CD8-positive, alpha-beta memory T cell (primary cell): ENCODE measurements at regions not wholly inside any gene's neighbourhood (a gene's known extent, or its start where the extent isn't known, plus 50 kb on each side); places are given as distances from the start of the nearest gene placed in this dataset.

ENCODE experiments used
- CTCF ChIA-PET: fragments of 350-600 bp; sonication (Branson Sonifier 250); formaldehyde crosslinking; loops from one replicate; lab custom pipeline; 2021; ENCODE audit warnings: antibody characterized with exemption; lab: Charles Lee
- POLR2A ChIA-PET: fragments of 350-600 bp; sonication (Branson Sonifier 250); formaldehyde crosslinking; loops from one replicate; lab custom pipeline; 2021; ENCODE audit warnings: antibody characterized with exemption; lab: Charles Lee
- DNase-seq, 5 donors: peaks; one replicate each; pipeline versions ENCODE4 v3.0.0 to v3.0.0-alpha.2; 2020 to 2022; ENCODE audit warnings: mixed read lengths in 1 of 5
- H3K27ac ChIP-seq: one replicate; pipeline ENCODE4 v1.7.0; 2013; ENCODE audit warnings: low read depth, mild to moderate bottlenecking, low read length, moderate library complexity
- H3K27me3 ChIP-seq: 2 replicates; pipeline ENCODE4 v1.7.0; 2013; ENCODE audit warnings: low read length, mild to moderate bottlenecking; ENCODE audit not compliant: insufficient read depth, poor library complexity, severe bottlenecking
- H3K36me3 ChIP-seq: 2 replicates; pipeline ENCODE4 v1.7.0; 2013; ENCODE audit warnings: mild to moderate bottlenecking, low read length, moderate library complexity; ENCODE audit not compliant: insufficient read depth
- H3K4me1 ChIP-seq: 2 replicates; pipeline ENCODE4 v1.7.0; 2013; ENCODE audit warnings: mild to moderate bottlenecking, low read length, moderate library complexity; ENCODE audit not compliant: insufficient read depth
- H3K4me3 ChIP-seq: 2 replicates; pipeline ENCODE4 v1.7.0; 2013; ENCODE audit warnings: mild to moderate bottlenecking, low read length
- H3K9me3 ChIP-seq: 2 replicates; pipeline ENCODE4 v1.7.0; 2013; ENCODE audit warnings: mild to moderate bottlenecking, low read length
- H3K27ac Mint-ChIP-seq, 8 donors: one replicate each; pipeline ENCODE4 v1.8.0; 2020 to 2021; ENCODE audit warnings: mixed read lengths in 8 of 8, mild to moderate bottlenecking in 6 of 8, inconsistent platforms in 3 of 8, moderate library complexity in 3 of 8
- H3K27me3 Mint-ChIP-seq, 2 donors: one replicate each; pipeline ENCODE4 v1.8.0; 2020 to 2021; ENCODE audit warnings: mixed read lengths in 2 of 2, mild to moderate bottlenecking in 1 of 2, moderate library complexity in 1 of 2
- H3K36me3 Mint-ChIP-seq, 3 donors: one replicate each; pipeline ENCODE4 v1.8.0; 2020 to 2021; ENCODE audit warnings: mixed read lengths in 3 of 3, inconsistent platforms in 1 of 3, mild to moderate bottlenecking in 1 of 3
- H3K4me1 Mint-ChIP-seq, 3 donors: one replicate each; pipeline ENCODE4 v1.8.0; 2020 to 2021; ENCODE audit warnings: mixed read lengths in 3 of 3, inconsistent platforms in 1 of 3, mild to moderate bottlenecking in 1 of 3
- H3K4me3 Mint-ChIP-seq, 7 donors: one replicate each; pipeline ENCODE4 v1.8.0; 2020 to 2021; ENCODE audit warnings: mixed read lengths in 7 of 7, mild to moderate bottlenecking in 6 of 7, moderate library complexity in 4 of 7, inconsistent platforms in 2 of 7
- H3K9me3 Mint-ChIP-seq, 5 donors: one replicate each; pipeline ENCODE4 v1.8.0; 2020 to 2022; ENCODE audit warnings: mixed read lengths in 5 of 5, mild to moderate bottlenecking in 3 of 5, moderate library complexity in 2 of 5, inconsistent platforms in 1 of 5

DNA sequence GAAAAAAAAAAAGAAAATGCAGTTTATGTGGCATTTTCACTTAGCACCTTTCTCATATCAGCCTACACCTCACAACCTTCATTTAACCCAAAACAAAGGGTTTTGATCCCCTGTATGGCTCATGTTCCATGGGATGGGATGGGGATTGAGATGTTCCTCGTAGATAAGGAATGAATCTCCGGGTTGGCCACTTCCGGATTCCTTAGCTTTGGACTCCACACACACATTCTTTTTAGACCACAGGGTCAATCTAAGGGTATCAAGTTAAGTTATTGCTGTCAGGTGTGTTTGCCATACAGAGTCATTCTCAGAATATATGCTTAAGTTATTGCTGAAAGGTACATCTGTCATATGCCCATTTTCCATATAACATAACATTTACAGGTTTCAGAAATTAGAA is 301.4 kb upstream of the TGFBR2 start:
- no peaks in the 10 kb centered on the region for H3K4me1 Mint-ChIP-seq
- ChIA-PET CTCF (no interaction called here), POLR2A (no interaction called here)
- no peak overlapping the region for H3K4me3 ChIP-seq
- no peaks in the 10 kb centered on the region for H3K36me3 ChIP-seq
- DNase-seq, result no peak
- peaks cover 0 to 14% (median 0%) of the 10 kb centered on the region in 3 donors for H3K36me3 Mint-ChIP-seq
- H3K9me3 ChIP-seq, result no peaks in the 10 kb centered on the region
- H3K27me3 Mint-ChIP-seq, result peaks cover under 1 to 2% of the 10 kb centered on the region in 2 donors
- no peak overlapping the region for H3K27ac Mint-ChIP-seq
- no peaks in the 10 kb centered on the region for H3K27me3 ChIP-seq
- H3K4me3 Mint-ChIP-seq, result no peak overlapping the region
- H3K27ac ChIP-seq, result no peak overlapping the region
- H3K9me3 Mint-ChIP-seq, result peaks cover 0 to 4% (median 3%) of the 10 kb centered on the region in 5 donors
- H3K4me1 ChIP-seq, result no peaks in the 10 kb centered on the region

DNA sequence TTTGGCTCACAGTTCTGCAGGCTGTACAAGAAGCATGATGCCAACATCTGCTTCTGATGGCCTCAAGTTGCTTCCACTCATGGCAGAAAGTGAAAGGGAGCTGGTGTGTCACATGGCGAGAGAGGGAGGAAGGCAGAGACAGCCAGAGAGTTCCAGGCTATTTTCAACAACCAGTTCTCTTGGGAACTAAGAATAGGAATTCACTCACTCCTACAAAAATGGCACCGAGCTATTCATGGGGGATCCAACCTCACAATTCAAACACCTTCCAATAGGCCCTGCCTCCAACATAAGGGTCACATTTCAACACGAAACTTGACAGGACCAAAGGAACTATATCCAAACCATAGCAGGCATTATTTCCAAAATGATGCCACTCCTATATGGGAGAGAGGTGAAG is 299.5 kb upstream of the TGFBR2 start:
- Mint-ChIP-seq H3K9me3 (peaks cover 0 to 4% (median 3%) of the 10 kb centered on the region in 5 donors), H3K27ac (no peak overlapping the region), H3K4me1 (no peaks in the 10 kb centered on the region), H3K36me3 (peaks cover 0 to 14% (median 0%) of the 10 kb centered on the region in 3 donors), H3K4me3 (no peak overlapping the region), H3K27me3 (no peaks in the 10 kb centered on the region)
- no peaks in the 10 kb centered on the region for H3K4me1 ChIP-seq
- H3K27ac ChIP-seq, result no peak overlapping the region
- H3K9me3 ChIP-seq, result no peaks in the 10 kb centered on the region
- DNase-seq, result no peak
- H3K4me3 ChIP-seq, result no peak overlapping the region
- no peaks in the 10 kb centered on the region for H3K36me3 ChIP-seq
- H3K27me3 ChIP-seq, result no peaks in the 10 kb centered on the region
- ChIA-PET CTCF (no interaction called here), POLR2A (no interaction called here)

DNA sequence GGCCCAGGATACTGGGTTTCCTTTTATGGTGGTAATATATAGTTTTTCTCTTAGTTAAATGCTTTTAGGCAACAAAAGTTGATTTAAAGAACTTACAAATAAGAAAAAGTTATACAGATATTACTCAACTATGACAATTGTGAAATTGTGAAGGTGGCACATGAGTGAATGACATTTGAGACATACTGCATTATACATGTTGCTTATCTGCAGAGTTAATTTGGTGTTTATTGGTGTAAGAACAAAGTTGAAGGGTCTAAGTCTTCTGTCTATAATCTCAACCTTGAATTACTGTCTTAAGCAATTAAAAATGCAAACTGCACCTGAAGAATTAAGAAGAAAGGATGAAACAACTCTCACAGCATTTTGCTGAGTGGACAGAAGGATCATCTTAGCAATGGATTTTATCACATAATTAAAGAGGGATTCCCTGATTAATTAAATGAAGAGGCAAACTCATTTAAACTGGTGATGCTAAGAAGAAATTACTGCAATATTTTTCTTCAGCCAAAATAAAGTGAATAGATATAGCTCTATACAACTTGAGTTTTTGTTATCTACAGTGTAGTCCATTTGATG is 298.9 kb upstream of the TGFBR2 start:
- Mint-ChIP-seq H3K9me3 (peaks cover 0 to 4% (median 3%) of the 10 kb centered on the region in 5 donors), H3K4me1 (no peaks in the 10 kb centered on the region), H3K27ac (no peak overlapping the region), H3K36me3 (peaks cover 0 to 14% (median 0%) of the 10 kb centered on the region in 3 donors), H3K4me3 (no peak overlapping the region), H3K27me3 (no peaks in the 10 kb centered on the region)
- H3K27ac ChIP-seq, result no peak overlapping the region
- no peaks in the 10 kb centered on the region for H3K9me3 ChIP-seq
- no peaks in the 10 kb centered on the region for H3K27me3 ChIP-seq
- ChIA-PET CTCF (no interaction called here), POLR2A (no interaction called here)
- no peaks in the 10 kb centered on the region for H3K36me3 ChIP-seq
- H3K4me1 ChIP-seq, result no peaks in the 10 kb centered on the region
- no peak overlapping the region for H3K4me3 ChIP-seq
- DNase-seq, result no peak

DNA sequence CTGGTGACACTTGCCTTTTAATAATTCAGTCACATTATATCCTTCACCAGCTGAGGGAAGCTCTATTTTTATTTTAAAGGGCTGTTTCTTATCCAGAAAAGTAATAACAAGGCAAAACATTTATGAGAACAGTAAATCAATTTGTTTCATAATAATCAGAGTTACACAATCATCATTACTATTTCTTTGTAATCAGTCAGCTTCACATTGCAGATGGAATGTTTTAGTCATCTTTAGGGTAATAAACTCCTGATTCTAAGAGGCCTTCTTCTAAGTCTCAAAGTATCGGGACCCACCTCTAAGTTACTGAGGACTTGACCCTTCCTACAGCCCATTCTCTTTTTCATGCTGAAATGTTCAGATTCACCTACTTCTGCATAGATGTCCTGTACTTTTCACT is 298.3 kb upstream of the TGFBR2 start:
- Histone ChIP-seq H3K36me3 (no peaks in the 10 kb centered on the region), H3K4me3 (no peak overlapping the region), H3K4me1 (no peaks in the 10 kb centered on the region), H3K9me3 (no peaks in the 10 kb centered on the region), H3K27ac (no peak overlapping the region), H3K27me3 (no peaks in the 10 kb centered on the region)
- no peaks in the 10 kb centered on the region for H3K27me3 Mint-ChIP-seq
- CTCF ChIA-PET, result no interaction called here
- no peak for DNase-seq
- POLR2A ChIA-PET, result no interaction called here
- no peak overlapping the region for H3K27ac Mint-ChIP-seq
- no peaks in the 10 kb centered on the region for H3K4me1 Mint-ChIP-seq
- H3K9me3 Mint-ChIP-seq, result peaks cover 0 to 4% (median 3%) of the 10 kb centered on the region in 5 donors
- no peak overlapping the region for H3K4me3 Mint-ChIP-seq
- peaks cover 0 to 17% (median 0%) of the 10 kb centered on the region in 3 donors for H3K36me3 Mint-ChIP-seq

DNA sequence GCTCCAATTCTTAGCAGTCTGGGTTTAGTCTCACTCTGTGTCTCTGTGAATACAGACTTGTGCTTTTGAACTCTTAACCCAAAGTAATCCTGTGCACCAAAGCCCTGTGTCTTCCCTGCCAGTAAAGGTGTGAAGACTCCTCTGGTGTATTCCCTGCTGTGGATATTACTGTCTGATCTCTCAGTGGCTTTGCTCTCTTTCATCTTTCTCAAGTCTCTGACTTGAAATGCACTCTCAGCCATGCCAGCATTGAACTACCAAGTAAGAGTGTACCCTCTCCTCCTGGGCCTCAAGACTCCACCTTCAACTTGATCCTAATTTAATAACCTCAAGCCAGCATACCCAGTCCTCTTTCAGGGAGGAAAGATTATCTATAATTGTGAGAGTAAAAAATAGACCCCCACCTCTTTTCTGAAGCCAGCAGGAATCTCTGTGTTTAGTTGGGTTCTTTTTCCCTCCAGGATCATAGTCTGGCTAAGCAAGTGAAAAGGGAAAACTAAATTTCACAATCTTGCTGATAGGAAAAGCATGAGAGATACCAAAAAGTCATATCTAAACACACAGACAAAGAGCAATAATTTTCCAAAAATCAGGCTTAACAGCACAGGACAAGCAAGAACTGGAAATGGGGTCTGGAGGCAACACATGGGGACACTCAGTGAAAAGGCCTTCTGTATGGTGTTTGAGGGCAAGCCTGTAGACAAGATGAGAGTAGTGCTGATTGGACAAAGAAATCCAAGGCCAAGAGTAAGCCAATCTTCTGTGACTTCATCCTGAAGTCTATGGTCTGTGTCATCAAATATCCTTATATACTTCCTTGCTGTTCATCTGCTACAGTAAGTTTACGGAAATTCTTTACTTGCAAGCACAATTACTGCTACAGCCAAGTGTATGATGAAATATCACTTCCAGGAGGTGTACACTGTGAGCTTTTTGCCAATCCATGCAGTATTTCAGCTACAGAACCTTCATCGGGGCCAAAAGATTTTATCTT is 296.1 kb upstream of the TGFBR2 start:
- no peaks in the 10 kb centered on the region for H3K9me3 ChIP-seq
- no peak for DNase-seq
- no peaks in the 10 kb centered on the region for H3K4me1 ChIP-seq
- H3K9me3 Mint-ChIP-seq, result no peaks in the 10 kb centered on the region
- H3K36me3 ChIP-seq, result no peaks in the 10 kb centered on the region
- no peaks in the 10 kb centered on the region for H3K4me1 Mint-ChIP-seq
- ChIA-PET POLR2A (no interaction called here), CTCF (no interaction called here)
- H3K27ac ChIP-seq, result no peak overlapping the region
- no peak overlapping the region for H3K4me3 Mint-ChIP-seq
- H3K4me3 ChIP-seq, result no peak overlapping the region
- no peak overlapping the region for H3K27ac Mint-ChIP-seq
- peaks cover 0 to 12% (median 0%) of the 10 kb centered on the region in 3 donors for H3K36me3 Mint-ChIP-seq
- no peaks in the 10 kb centered on the region for H3K27me3 ChIP-seq
- H3K27me3 Mint-ChIP-seq, result no peaks in the 10 kb centered on the region

DNA sequence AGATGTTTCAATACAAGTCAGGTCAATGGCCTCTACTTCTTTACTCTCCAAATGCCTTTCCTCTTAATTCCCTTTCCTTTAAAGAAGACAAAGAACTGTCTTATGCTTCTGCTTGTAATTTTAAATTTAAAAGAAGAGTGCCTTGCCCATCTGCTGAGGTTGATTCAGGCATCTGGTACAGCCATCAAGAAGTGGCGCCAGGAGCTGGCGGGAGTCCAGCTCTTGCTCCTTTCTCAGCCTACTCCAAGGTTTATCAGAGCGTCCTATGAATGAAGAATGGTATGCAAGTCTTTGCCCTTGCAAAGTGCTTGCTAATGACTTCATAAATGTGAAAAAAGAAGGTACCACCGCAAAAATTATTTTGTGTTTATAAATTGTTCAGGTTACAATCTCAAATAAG is 294.6 kb upstream of the TGFBR2 start:
- H3K9me3 ChIP-seq, result no peaks in the 10 kb centered on the region
- H3K9me3 Mint-ChIP-seq, result no peaks in the 10 kb centered on the region
- ChIA-PET CTCF (interaction anchor here (0.6 kb wide), 1 partner anchor 269 kb away, joined by 3 read pairs; no protein-coding TSS in a partner anchor), POLR2A (no interaction called here)
- H3K27ac Mint-ChIP-seq, result no peak overlapping the region
- no peaks in the 10 kb centered on the region for H3K4me1 Mint-ChIP-seq
- H3K27me3 Mint-ChIP-seq, result no peaks in the 10 kb centered on the region
- peaks cover 0 to 9% (median 0%) of the 10 kb centered on the region in 3 donors for H3K36me3 Mint-ChIP-seq
- no peak overlapping the region for H3K4me3 ChIP-seq
- no peak overlapping the region for H3K4me3 Mint-ChIP-seq
- no peaks in the 10 kb centered on the region for H3K4me1 ChIP-seq
- no peaks in the 10 kb centered on the region for H3K36me3 ChIP-seq
- H3K27me3 ChIP-seq, result no peaks in the 10 kb centered on the region
- no peak for DNase-seq
- H3K27ac ChIP-seq, result no peak overlapping the region

DNA sequence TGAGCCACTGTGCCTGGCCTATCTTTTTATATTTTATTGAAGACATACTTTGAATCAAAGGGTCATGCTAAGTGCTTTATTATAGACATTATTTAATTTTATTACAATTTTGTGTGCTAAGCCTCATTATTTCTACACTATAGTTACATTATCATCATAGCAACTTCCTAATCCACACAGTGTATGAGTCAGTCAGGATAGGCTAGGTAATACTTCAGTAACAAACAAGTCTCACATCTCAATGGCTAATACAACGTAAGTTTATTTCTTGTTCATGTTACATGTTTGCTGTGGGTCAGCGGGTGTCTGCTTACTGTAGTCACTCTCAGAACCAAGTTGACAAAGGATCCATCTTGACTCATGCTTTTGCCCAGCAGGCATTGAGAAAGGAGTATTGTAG is 292.6 kb upstream of the TGFBR2 start:
- no peaks in the 10 kb centered on the region for H3K4me1 Mint-ChIP-seq
- Histone ChIP-seq H3K4me1 (no peaks in the 10 kb centered on the region), H3K36me3 (no peaks in the 10 kb centered on the region), H3K9me3 (no peaks in the 10 kb centered on the region), H3K27ac (no peak overlapping the region), H3K27me3 (no peaks in the 10 kb centered on the region), H3K4me3 (no peak overlapping the region)
- peaks cover 0 to 9% (median 0%) of the 10 kb centered on the region in 3 donors for H3K36me3 Mint-ChIP-seq
- POLR2A ChIA-PET, result no interaction called here
- H3K9me3 Mint-ChIP-seq, result no peaks in the 10 kb centered on the region
- H3K4me3 Mint-ChIP-seq, result no peak overlapping the region
- DNase-seq, result no peak
- no peak overlapping the region for H3K27ac Mint-ChIP-seq
- CTCF ChIA-PET, result no interaction called here
- no peaks in the 10 kb centered on the region for H3K27me3 Mint-ChIP-seq

DNA sequence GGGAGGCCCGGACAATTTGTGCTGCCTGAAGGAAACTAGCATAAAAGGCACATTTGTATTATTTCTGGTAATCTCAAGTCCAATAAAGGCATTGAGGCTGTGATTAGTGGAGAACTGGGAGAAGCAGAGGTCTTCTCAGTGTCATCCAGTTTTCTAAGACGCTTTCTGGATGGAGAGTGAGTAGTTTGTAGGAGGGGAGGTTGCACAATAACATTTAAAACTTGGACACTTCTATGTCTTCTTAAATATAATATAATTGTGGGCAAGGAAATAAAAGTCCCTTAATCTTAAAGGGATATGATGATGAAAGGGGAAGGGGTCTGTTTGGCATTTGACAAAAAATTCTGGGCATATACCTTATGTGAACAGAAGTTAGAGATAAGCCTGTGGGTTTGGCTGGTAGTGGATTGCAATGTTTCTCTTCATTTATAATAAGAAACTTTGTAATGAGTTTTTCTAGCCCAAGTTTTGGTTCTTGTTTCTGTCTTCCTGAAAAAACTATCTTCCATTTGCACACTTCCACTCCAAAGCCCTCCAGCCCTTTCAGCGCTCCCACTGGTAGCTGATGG is 291.6 kb upstream of the TGFBR2 start:
- Histone ChIP-seq H3K4me3 (no peak overlapping the region), H3K36me3 (no peaks in the 10 kb centered on the region), H3K27me3 (no peaks in the 10 kb centered on the region), H3K27ac (no peak overlapping the region), H3K9me3 (no peaks in the 10 kb centered on the region), H3K4me1 (peaks cover 5% of the 10 kb centered on the region)
- peaks cover 0 to 9% (median 0%) of the 10 kb centered on the region in 3 donors for H3K36me3 Mint-ChIP-seq
- no peak for DNase-seq
- ChIA-PET POLR2A (interaction anchor here (0.5 kb wide), 1 partner anchor 363 kb away, joined by 3 read pairs; no protein-coding TSS in a partner anchor), CTCF (no interaction called here)
- no peak overlapping the region for H3K27ac Mint-ChIP-seq
- H3K4me3 Mint-ChIP-seq, result no peak overlapping the region
- H3K27me3 Mint-ChIP-seq, result no peaks in the 10 kb centered on the region
- no peaks in the 10 kb centered on the region for H3K9me3 Mint-ChIP-seq
- peaks cover 3 to 5% (median 4%) of the 10 kb centered on the region in 3 donors for H3K4me1 Mint-ChIP-seq
